ENCODE measurements at regions not wholly inside any gene's neighbourhood (a gene's known extent, or its start where the extent isn't known, plus 50 kb on each side); places are given as distances from the start of the nearest gene placed in this dataset.

DNA sequence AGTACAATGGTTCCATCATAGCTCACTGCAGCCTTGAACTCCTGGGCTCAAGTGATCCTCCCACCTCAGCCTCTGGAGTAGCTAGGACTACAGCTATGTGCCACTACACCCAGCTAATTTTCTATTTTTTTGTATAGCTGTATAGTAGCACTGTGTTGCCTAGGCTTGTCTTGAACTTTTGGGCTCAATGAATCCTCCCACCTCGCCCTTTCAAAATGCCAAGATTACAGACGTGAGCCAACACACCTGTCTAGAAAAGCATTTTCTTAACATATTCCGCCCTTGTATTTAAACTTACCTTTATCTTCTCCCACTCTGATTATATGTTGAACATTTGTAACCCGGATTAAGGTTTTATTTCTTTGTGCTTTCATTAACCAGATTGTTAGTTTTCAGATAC, 750.7 kb upstream of the GCFC2 start:
- intact Hi-C loops (cut with DNase I) = no loop called here
- TF ChIP-seq, protein P1, sequence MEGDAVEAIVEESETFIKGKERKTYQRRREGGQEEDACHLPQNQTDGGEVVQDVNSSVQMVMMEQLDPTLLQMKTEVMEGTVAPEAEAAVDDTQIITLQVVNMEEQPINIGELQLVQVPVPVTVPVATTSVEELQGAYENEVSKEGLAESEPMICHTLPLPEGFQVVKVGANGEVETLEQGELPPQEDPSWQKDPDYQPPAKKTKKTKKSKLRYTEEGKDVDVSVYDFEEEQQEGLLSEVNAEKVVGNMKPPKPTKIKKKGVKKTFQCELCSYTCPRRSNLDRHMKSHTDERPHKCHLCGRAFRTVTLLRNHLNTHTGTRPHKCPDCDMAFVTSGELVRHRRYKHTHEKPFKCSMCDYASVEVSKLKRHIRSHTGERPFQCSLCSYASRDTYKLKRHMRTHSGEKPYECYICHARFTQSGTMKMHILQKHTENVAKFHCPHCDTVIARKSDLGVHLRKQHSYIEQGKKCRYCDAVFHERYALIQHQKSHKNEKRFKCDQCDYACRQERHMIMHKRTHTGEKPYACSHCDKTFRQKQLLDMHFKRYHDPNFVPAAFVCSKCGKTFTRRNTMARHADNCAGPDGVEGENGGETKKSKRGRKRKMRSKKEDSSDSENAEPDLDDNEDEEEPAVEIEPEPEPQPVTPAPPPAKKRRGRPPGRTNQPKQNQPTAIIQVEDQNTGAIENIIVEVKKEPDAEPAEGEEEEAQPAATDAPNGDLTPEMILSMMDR (IDR thresholded peaks at IDR 0.05) = no peak
- Histone ChIP-seq H3K9me3 (no peaks in the 10 kb centered on the region), H3K4me1 (no peaks in the 10 kb centered on the region), H3K27me3 (ENCODE audit: insufficient read depth in 3 of 3, low read length in 2 of 3) (no peaks in the 10 kb centered on the region), H3K4me3 (no peak overlapping the region), H3K27ac (no peak overlapping the region), H3K36me3 (ENCODE audit: insufficient read depth in 1 of 2, low read depth in 1 of 2) (no peaks in the 10 kb centered on the region)
- no peak for DNase-seq
- ATAC-seq = no peak
- WGBS, 3 donors = 84 to 89% (median 86%) methylated on average over 4 of the region's 4 CpGs

DNA sequence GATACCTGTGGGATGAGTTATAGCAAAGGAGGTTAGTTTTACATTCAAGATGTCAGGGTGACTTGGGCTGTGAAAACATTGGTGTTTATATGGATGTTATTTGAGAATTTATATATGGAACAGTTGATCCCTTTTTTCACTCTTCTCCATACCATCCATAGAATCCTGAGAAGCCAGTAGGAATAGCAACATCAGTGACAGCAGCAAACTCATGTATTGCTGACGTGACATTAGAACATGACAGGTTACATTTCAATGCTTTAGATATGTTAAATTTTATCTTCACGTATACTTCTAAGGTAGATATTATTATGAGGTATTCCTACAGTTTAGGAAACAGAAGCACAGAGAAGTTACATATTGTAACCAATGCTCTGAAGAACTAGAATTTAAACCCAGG, 745.2 kb upstream of the GCFC2 start:
- no peak for DNase-seq
- no peaks in the 10 kb centered on the region for H3K27me3 ChIP-seq (ENCODE audit: insufficient read depth in 3 of 3, low read length in 2 of 3)
- ATAC-seq = no peak
- H3K36me3 ChIP-seq (ENCODE audit: insufficient read depth in 1 of 2, low read depth in 1 of 2) = no peaks in the 10 kb centered on the region
- TF ChIP-seq, protein P1 (IDR thresholded peaks at IDR 0.05) = no peak
- 48 to 71% (median 62%) methylated on average over 2 of the region's 2 CpGs for WGBS, 3 donors
- no peaks in the 10 kb centered on the region for H3K9me3 ChIP-seq
- H3K27ac ChIP-seq = no peak overlapping the region
- no peaks in the 10 kb centered on the region for H3K4me1 ChIP-seq
- no peak overlapping the region for H3K4me3 ChIP-seq
- intact Hi-C loops (cut with DNase I) = no loop called here

DNA sequence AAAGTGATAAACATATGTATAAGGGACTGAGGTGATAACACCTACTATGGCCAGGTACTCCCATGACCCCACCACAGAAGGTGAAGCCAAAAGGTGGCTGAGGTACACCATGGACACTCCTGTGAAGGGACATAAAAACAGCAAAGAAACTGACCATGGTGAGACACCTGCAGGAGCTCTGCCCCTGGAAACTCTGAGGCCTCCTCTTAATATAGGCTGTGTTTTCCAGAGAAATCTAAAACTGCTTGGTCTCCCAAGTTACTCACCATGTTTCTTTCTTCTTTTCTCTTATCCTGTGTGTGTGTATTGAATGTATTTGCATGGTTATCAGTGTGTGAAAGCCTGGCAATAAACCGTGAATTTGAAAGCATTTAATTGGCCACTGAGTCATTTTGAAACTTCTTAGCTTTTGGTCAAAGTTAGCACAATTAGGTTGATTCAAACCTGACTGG, 739.3 kb upstream of the GCFC2 start:
- 29 to 45% (median 29%) methylated on average over 1 of the region's 1 CpG for WGBS, 3 donors
- Histone ChIP-seq H3K27ac (no peak overlapping the region), H3K27me3 (ENCODE audit: insufficient read depth in 3 of 3, low read length in 2 of 3) (no peaks in the 10 kb centered on the region), H3K4me1 (no peaks in the 10 kb centered on the region), H3K36me3 (ENCODE audit: insufficient read depth in 1 of 2, low read depth in 1 of 2) (no peaks in the 10 kb centered on the region), H3K9me3 (no peaks in the 10 kb centered on the region), H3K4me3 (no peak overlapping the region)
- TF ChIP-seq, protein P1 (IDR thresholded peaks at IDR 0.05) = no peak
- DNase-seq (no peak), ATAC-seq (no peak)
- intact Hi-C loops (cut with DNase I) = no loop called here

DNA sequence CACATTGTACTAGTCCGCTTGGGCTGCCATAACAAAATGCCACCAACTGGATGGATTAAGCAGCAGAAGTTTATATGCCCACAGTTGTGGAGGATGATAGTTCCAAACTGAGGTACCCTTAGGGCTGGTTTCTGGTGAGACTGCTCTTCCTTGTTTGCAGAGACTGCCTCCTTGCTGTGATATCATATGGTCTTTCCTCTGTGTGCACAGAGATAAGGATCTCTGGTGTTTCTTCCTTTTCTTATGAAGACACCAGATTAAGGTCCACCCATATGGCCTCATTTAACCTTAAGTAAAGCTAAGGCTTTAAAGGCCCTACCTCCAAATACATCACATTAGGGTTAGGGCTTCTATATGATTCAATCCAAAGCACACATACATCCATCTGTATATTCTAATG, 738.2 kb upstream of the GCFC2 start:
- Histone ChIP-seq H3K27me3 (ENCODE audit: insufficient read depth in 3 of 3, low read length in 2 of 3) (no peaks in the 10 kb centered on the region), H3K27ac (no peak overlapping the region), H3K9me3 (no peaks in the 10 kb centered on the region), H3K36me3 (ENCODE audit: insufficient read depth in 1 of 2, low read depth in 1 of 2) (no peaks in the 10 kb centered on the region), H3K4me3 (no peak overlapping the region), H3K4me1 (no peaks in the 10 kb centered on the region)
- intact Hi-C loops (cut with DNase I) = no loop called here
- DNase-seq (no peak), ATAC-seq (no peak)
- TF ChIP-seq, protein P1 (IDR thresholded peaks at IDR 0.05) = no peak
- WGBS, 3 donors = 95 to 100% (median 96%) methylated on average over 1 of the region's 1 CpG

DNA sequence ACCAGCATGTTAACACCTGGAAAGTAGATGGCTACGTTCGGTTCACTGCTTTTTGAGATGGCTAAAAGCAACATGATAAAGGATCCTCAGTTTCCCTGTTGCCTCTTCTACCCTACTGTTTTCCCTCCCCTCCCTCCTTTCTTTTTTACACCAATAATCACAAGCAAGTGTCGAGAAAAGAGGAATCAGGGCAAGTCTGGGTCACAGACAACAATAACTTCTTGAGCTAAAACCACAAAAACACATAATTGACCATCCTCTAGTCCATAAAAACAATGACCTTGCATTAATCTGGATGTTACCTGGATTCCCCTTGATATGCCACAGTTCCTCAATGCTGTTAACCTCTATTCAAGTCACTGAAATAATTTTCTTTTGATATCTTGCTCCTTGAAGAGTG, 736.6 kb upstream of the GCFC2 start:
- TF ChIP-seq, protein P1 (IDR thresholded peaks at IDR 0.05) = no peak
- ATAC-seq = no peak
- no peak overlapping the region for H3K4me3 ChIP-seq
- H3K4me1 ChIP-seq = no peaks in the 10 kb centered on the region
- no peaks in the 10 kb centered on the region for H3K27me3 ChIP-seq (ENCODE audit: insufficient read depth in 3 of 3, low read length in 2 of 3)
- WGBS, 3 donors = 67 to 74% (median 73%) methylated on average over 3 of the region's 3 CpGs
- no peak for DNase-seq
- intact Hi-C loops (cut with DNase I) = no loop called here
- H3K27ac ChIP-seq = no peak overlapping the region
- no peaks in the 10 kb centered on the region for H3K36me3 ChIP-seq (ENCODE audit: insufficient read depth in 1 of 2, low read depth in 1 of 2)
- H3K9me3 ChIP-seq = no peaks in the 10 kb centered on the region
